ENCODE measurements at regions not wholly inside any gene's neighbourhood (a gene's known extent, or its start where the extent isn't known, plus 50 kb on each side); places are given as distances from the start of the nearest gene placed in this dataset.

GRCh38 chr18:51491678-51492372 lies 294.3 kb upstream of the MEX3C start:
- TF ChIP-seq CTCF (IDR thresholded peaks at IDR 0.05) (no peak), EZH2phosphoT487 (IDR thresholded peaks at IDR 0.05) (no peak), EZH2 (IDR thresholded peaks at IDR 0.05) (no peak)

Data from neural progenitor cell (in vitro differentiated cells).